Nephron (organoid): ENCODE measurements at regions not wholly inside any gene's neighbourhood (a gene's known extent, or its start where the extent isn't known, plus 50 kb on each side); places are given as distances from the start of the nearest gene placed in this dataset.

ENCODE experiments used
- H3K27ac Mint-ChIP-seq, 3 experiments: 2 replicates each; pipeline ENCODE4 v1.8.0; 2020; ENCODE audit warnings: mixed read lengths in 3 of 3, mild to moderate bottlenecking in 2 of 3, moderate library complexity in 1 of 3
- H3K27me3 Mint-ChIP-seq: 2 replicates; pipeline ENCODE4 v1.8.0; 2021; ENCODE audit warnings: low read depth, mild to moderate bottlenecking, moderate library complexity, mixed read lengths
- H3K36me3 Mint-ChIP-seq: 2 replicates; pipeline ENCODE4 v1.8.0; 2020; ENCODE audit warnings: low read depth, mixed read lengths
- H3K4me1 Mint-ChIP-seq: 2 replicates; pipeline ENCODE4 v1.8.0; 2020; ENCODE audit warnings: mixed read lengths
- H3K4me3 Mint-ChIP-seq, 3 experiments: 2 replicates each; pipeline ENCODE4 v1.8.0; 2020; ENCODE audit warnings: mild to moderate bottlenecking in 3 of 3, mixed read lengths in 3 of 3, moderate library complexity in 2 of 3
- H3K9me3 Mint-ChIP-seq: 2 replicates; pipeline ENCODE4 v1.8.0; 2020; ENCODE audit warnings: mixed read lengths
- TF ChIP-seq, protein P1 (sequence below), 3 experiments: fragments of 200-600 bp; sonication (generic); IDR thresholded peaks; one replicate each; pipeline ENCODE4 v1.5.0; 2021; ENCODE audit warnings: antibody characterized with exemption in 3 of 3; ENCODE audit not compliant: unreplicated experiment in 3 of 3

DNA sequence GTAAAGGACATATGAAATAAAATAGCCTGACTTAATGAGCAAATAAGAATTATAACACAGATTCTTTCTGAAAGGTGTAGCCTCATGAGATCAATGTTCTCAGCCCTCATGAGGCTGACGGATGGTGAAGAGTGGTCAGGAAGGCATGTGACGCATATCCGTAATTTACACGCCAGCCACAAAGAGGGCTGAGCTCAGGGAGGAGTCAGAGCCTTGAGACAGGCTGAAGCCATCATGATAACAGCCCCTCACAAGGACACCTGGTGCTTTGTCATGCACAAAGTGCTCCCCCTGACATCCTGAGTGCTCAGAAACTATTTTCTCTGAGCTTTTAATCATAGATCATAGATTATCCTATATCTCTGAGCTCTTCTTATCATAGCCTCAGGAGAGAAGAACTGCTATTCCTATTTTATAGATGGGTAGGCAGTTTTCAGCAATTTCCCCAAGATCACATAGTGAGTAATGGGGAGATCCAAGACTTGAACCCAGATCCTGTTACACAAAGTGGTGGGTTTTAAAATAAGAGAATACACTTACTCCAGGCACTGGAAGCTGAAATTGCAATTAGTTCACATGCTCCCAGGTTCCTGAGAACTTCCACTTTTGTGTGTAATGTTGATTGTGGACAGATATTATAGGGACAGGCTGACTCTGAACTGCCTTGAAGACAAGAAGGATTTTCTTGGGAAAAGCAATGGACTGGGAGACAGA, 267.1 kb downstream of the RPLP1 start:
- no peak overlapping the region for H3K27ac Mint-ChIP-seq
- no peaks in the 10 kb centered on the region for H3K9me3 Mint-ChIP-seq
- H3K27me3 Mint-ChIP-seq, result peaks cover 51% of the 10 kb centered on the region
- no peaks in the 10 kb centered on the region for H3K36me3 Mint-ChIP-seq
- H3K4me1 Mint-ChIP-seq, result peaks cover 7% of the 10 kb centered on the region
- TF ChIP-seq, protein P1, sequence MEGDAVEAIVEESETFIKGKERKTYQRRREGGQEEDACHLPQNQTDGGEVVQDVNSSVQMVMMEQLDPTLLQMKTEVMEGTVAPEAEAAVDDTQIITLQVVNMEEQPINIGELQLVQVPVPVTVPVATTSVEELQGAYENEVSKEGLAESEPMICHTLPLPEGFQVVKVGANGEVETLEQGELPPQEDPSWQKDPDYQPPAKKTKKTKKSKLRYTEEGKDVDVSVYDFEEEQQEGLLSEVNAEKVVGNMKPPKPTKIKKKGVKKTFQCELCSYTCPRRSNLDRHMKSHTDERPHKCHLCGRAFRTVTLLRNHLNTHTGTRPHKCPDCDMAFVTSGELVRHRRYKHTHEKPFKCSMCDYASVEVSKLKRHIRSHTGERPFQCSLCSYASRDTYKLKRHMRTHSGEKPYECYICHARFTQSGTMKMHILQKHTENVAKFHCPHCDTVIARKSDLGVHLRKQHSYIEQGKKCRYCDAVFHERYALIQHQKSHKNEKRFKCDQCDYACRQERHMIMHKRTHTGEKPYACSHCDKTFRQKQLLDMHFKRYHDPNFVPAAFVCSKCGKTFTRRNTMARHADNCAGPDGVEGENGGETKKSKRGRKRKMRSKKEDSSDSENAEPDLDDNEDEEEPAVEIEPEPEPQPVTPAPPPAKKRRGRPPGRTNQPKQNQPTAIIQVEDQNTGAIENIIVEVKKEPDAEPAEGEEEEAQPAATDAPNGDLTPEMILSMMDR (IDR thresholded peaks at IDR 0.05; ENCODE audit: unreplicated experiment in 3 of 3), result no peak
- H3K4me3 Mint-ChIP-seq, result no peak overlapping the region

DNA sequence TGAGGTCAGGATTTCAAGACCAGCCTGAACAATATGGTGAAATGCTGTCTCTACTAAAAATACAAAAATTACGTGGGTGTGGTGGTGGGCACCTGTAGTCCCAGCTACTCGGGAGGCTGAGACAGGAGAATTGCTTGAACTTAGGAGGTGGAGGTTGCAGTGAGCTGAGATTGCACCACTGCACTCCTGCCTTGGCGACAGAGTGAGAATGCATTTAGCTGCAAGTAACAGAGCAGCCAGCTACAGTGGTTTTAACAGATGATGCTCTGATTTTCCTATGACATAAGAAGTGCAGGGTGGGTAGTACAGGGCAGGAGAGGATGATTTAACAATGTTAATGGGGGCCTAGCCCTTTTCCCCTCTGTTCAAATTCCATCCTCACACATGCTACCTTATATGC, 267.9 kb downstream of the RPLP1 start:
- Mint-ChIP-seq H3K9me3 (no peaks in the 10 kb centered on the region), H3K4me3 (no peak overlapping the region), H3K27ac (no peak overlapping the region), H3K36me3 (no peaks in the 10 kb centered on the region), H3K27me3 (peaks cover 56% of the 10 kb centered on the region), H3K4me1 (peaks cover 10% of the 10 kb centered on the region)
- TF ChIP-seq, protein P1 (IDR thresholded peaks at IDR 0.05; ENCODE audit: unreplicated experiment in 3 of 3), result no peak

DNA sequence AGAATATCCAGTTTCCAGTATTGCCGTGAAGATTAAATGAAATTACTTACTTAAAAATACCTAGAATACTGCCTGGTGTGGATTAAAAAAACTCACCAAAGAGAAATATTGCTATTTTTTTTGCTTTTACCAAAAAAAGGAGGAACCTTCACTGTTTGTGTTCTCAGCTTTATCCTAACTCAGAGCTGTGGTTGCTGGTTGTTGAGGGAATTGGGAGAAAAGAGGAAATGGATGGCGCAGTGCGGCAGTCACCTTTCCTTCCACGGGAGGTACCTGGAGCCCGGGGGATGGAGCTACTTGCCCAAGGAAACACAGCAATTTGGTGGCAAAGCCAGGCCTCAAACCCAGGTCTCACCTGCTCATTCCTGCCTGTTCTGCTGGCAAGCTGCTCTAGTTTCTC, 270.3 kb downstream of the RPLP1 start:
- Mint-ChIP-seq H3K27ac (no peak overlapping the region), H3K9me3 (no peaks in the 10 kb centered on the region), H3K4me3 (no peak overlapping the region), H3K4me1 (peaks cover 16% of the 10 kb centered on the region), H3K36me3 (no peaks in the 10 kb centered on the region), H3K27me3 (peaks cover 66% of the 10 kb centered on the region)
- TF ChIP-seq, protein P1 (IDR thresholded peaks at IDR 0.05; ENCODE audit: unreplicated experiment in 3 of 3), result no peak

DNA sequence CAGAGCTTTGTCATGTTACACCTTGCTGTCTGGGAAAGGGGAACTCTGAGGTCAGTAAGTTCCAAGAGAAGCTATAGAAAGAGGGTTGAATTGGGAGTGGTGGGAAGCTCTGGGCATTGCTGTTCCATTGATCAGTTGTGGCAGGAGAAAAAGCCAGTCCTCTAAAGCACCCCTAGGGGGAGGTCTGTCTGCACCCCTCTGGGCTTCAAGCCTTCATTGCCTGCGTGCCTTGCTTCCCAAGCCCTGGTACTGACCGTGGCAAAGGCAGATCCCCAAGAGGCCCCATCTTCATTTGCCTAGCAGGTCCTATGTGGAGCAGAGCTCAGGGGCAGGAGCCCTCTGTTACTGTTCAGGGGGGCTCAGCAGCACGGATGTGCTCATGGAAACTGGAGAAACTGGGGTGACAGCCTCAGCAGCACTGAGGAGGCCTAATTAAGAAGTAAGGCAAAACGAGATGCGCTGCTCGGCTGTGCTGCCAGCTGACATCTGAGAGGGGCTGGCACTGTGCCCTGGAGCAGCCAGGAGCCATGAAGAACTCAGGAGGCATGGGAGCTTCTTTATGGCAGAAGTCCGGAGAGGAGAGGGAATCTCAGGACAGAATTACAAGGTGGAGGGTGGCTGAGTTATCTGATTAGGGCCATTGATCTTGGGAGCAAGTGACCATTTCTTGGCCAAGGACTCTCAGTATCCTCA, 270.9 kb downstream of the RPLP1 start:
- Mint-ChIP-seq H3K9me3 (no peaks in the 10 kb centered on the region), H3K4me1 (peaks cover 16% of the 10 kb centered on the region), H3K27me3 (peaks cover 63% of the 10 kb centered on the region), H3K4me3 (no peak overlapping the region), H3K36me3 (no peaks in the 10 kb centered on the region), H3K27ac (no peak overlapping the region)
- TF ChIP-seq, protein P1 (IDR thresholded peaks at IDR 0.05; ENCODE audit: unreplicated experiment in 3 of 3), result no peak

DNA sequence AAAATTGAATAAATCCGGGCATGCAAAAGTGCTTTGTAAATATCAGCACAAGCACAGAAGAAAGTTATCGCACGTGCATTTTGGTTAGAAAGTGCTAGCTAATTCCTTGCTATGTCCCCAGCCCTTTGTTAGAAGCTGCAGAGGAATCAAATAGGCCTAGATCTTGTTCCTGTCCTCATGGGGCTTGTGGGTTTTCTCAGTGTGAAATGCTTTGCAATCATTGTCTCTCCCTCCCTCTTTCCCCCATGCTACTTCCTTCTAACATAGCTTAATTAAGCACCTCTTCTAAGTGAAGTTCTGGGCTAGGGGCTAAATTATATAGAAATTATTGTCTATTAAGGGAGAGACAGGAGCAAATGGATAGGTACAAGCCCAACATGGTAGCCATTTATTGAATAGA, 271.7 kb downstream of the RPLP1 start:
- Mint-ChIP-seq H3K27ac (no peak overlapping the region), H3K27me3 (peaks cover 63% of the 10 kb centered on the region), H3K4me1 (peaks cover 16% of the 10 kb centered on the region), H3K9me3 (peaks cover under 1% of the 10 kb centered on the region), H3K4me3 (no peak overlapping the region), H3K36me3 (no peaks in the 10 kb centered on the region)
- TF ChIP-seq, protein P1 (IDR thresholded peaks at IDR 0.05; ENCODE audit: unreplicated experiment in 3 of 3), result no peak

DNA sequence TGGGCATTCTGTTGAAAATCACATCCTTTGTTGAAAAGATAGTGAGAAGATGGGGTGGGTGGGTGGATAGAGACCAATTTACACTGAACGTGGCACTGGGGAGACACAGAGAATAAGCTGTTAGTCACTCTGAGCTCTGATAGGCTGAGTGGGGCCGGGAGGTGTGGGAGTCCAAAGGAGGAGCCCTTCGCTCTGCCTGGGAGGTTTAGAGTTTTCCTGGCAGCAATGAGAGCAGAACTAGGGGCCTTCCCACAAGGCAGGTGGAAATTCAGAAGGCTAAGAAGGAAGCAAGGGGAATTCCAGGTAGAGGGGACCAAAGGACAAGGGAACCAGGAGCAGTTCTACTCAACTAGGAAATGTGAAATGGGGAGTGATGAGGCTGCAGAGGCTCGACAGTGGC, 272.7 kb downstream of the RPLP1 start:
- TF ChIP-seq, protein P1 (IDR thresholded peaks at IDR 0.05; ENCODE audit: unreplicated experiment in 3 of 3), result no peak
- H3K9me3 Mint-ChIP-seq, result peaks cover 5% of the 10 kb centered on the region
- no peaks in the 10 kb centered on the region for H3K36me3 Mint-ChIP-seq

More for the DNA sequence above, 272.7 kb downstream of the RPLP1 start:
- H3K4me3 Mint-ChIP-seq, result no peak overlapping the region
- H3K4me1 Mint-ChIP-seq, result peaks cover 20% of the 10 kb centered on the region
- no peak overlapping the region for H3K27ac Mint-ChIP-seq
- H3K27me3 Mint-ChIP-seq, result peaks cover 58% of the 10 kb centered on the region
